ENCODE measurements at regions not wholly inside any gene's neighbourhood (a gene's known extent, or its start where the extent isn't known, plus 50 kb on each side); places are given as distances from the start of the nearest gene placed in this dataset.
"Not testable (repeated sequence)": the region's sequence is repeated elsewhere in the genome, so short reads cannot be mapped to it uniquely, and the experiment has no call there.

DNA sequence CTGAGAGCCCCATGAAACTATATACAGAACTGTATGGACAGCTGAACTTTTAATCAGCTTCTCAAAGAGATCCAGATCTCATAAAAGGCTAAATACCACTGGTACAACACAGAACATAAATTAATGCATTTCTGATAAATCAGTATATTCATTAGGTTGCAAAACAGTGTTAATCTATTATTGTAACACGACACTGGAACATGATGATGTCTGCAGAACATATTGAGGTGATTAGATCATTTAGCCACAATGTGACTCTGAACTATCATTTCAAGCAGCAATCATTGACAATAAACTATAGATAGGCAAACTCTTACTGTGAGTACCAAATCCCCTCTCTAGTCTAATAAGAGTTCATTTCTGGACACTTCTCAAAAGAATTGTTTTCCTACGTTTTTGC is 50.3 kb downstream of the GASK1B start:
- DNase-seq, result no peak

DNA sequence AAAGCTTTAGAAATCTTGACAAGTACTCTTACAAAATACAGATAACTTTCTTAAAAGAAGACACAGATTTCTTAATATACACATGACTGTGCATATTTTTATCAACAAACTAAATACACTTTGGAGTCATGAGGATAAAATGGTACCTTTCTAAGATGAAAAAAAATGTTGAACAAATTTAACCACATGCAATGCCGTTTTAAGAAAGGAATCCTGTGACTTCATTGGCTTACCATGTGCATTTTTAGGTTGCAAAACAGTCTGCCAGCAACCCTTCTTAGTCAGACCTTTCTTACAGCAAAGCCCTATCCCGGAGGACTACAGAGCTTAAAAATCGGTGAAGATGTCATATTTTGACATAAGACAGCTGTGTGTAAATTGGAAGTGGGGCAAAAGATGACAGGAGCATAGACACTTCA is 51.7 kb downstream of the GASK1B start:
- no peak for DNase-seq

DNA sequence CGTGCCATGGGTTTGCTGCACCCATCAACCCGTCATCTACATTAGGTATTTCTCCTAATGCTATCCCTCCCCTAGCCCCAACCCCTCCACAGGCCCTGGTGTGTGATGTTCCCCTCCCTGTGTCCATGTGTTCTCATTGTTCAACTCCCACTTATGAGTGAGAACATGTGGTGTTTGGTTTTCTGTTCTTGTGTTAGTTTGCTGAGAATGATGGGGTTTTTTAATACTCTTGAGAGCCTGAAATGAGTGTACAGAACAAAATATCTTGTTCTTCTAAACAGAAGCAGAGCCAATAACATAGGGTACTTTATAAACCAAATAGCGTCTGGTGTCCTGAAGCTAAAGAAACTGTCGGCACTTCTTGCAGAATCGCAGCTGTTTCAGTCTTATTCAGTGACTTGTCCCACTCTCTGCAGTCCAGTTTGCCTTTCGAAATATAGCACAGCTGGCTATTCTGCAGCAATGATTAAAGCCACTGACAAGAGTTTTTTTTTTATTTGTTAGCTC is 52.1 kb downstream of the GASK1B start:
- DNase-seq, result not testable (repeated sequence)

DNA sequence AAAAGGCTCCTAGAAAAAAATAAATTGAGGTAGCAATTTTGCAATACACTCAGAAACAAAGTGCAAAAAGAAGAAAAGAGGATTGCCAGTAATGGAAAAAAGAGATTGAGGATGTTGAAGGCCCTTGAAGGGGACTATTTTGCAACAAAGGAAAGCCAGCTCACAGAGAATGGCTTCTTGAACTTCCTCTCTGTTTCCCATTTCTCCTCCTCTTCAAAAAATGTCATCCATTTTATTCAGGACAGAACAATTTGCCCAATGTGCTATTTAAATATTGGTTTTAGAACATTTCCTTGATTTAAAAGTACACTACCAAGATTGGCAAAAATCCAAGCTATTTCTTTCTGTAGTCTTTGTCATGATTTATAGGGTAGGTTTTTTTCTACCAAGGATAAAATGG is 60.2 kb downstream of the GASK1B start:
- DNase-seq, result no peak

DNA sequence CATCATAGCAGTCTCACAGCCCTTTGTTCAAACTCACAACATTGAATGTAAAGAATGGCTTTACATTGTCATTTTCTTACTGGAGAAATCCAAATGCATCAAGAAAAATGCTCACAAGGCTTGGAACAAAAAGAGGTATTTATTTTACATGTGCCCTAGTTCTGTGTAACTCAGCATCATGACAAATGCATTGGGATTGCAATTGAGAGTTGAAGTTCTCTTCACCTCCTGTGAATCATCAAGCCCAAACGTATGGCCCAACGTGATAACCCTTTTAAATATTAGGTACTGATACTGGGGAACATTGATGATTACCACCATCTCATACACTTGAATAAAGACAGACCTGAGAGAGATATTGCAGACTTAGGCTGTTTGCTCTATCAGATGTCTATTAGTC is 61.6 kb downstream of the GASK1B start:
- DNase-seq, result no peak

DNA sequence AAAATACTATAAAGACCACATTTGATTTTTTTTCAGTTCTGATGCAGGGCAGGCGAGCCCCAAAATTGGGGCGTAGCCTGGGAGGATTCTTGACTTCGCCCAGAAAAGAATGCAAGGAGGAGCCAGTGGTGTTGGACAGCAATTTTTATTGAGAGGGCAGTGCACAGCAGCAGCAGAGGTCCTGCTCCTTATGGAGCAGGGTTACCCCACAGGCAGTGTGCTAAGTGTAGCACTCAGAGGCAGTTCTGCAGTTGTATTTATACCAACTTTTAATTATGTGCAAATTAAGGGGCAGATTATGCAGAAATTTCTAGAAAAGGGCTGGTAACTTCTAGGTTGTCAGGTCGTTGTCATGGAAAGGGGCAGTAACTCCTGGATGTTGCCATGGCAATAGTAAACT is 69.9 kb downstream of the GASK1B start:
- no peak for DNase-seq

DNA sequence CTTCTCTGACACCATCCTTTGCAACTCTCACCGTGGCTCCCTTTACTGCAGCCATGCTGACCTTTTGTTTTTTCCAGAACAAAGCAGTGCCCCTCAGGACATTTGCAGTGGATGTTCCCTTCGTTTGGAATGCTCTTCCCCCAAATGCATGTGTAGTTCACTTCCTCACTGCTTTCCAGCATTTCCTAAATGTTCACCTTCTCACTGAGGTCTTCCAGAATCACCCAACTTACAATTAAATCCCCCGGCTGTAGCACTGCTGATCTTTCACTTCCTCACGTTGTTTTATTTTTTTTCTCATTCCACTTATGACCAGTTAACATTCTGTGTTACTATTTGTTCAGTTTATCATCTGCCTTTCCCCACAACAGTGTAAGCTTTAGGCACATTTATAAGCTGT is 73.1 kb downstream of the GASK1B start:
- DNase-seq, result no peak

DNA sequence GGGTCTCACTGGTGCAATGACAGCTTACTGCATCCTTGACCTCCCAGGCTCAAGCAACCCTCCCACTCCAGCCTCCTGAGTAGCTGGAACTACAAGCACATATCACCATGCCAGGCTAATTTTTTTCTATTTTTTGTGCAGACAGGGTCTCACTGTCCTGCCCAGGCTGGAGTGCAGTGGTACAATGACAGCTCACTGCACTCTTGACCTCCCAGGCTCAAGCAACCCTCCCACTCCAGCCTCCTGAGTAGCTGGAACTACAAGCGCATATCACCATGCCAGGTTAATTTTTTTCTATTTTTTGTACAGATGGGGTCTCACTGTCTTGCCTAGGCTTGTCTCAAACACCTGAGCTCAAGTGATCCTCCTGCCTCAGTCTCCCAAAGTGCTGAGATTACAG is 74.0 kb downstream of the GASK1B start:
- no peak for DNase-seq

DNA sequence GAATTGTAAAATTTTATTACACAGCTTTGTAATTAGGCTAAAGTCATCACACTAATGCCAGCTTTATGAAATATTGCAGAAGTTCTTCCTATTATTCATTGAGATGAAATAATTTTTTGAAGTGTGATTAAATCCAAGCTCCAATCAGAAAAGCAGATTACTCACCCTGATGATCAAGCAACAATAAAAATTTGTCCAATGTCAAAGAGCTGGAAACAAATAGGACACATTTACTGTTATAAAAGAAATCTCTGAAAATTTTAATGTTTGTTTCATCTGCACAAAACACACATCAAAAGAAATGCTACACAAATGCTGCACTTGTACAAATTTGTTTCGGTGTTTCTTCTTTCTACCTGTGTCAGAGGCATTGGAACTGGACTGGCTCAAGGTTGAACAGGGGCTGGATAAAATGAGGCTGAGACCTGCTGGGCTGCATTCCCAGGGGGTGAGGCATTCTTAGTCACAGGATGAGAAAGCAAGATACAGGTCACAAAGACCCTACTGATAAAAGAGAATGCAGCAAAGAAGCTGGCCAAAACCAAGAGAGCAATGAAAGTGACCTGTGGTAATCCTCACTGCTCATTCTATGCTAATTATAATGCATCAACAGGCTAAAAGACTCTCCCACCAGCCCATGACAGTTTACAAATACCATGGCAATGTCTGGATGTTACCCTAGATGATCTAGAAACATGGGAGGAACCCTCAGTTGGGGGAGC is 78.3 kb downstream of the GASK1B start:
- no peak for DNase-seq

DNA sequence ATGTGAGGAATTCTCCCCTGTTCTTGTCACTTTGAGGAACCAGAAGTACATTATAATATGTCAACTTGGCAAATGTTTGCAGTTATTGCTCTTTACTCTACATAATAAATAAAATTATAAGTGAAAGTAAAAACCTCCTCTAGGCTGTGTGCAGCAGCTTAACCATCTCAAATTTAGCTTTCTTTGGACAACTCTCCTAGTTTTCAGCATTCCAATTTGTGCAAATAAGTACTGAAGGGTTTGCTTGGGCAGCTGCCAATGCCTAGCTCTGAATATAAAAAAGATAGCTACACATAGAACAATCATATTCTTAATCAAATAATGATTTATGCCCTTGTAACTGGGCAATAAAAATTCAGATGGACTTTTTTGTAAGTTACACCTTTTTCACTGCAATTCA is 82.5 kb downstream of the GASK1B start:
- DNase-seq, result no peak

DNA sequence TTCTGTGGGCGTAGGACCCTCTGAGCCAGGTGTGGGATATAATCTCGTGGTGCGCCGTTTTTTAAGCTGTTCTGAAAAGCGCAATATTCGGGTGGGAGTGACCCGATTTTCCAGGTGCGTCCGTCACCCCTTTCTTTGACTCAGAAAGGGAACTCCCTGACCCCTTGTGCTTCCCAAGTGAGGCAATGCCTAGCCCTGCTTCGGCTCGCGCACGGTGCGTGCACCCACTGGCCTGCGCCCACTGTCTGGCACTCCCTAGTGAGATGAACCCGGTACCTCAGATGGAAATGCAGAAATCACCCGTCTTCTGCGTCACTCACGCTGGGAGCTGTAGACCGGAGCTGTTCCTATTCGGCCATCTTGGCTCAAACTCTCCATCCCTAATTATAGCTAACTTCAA is 82.9 kb downstream of the GASK1B start:
- not testable (repeated sequence) for DNase-seq

DNA sequence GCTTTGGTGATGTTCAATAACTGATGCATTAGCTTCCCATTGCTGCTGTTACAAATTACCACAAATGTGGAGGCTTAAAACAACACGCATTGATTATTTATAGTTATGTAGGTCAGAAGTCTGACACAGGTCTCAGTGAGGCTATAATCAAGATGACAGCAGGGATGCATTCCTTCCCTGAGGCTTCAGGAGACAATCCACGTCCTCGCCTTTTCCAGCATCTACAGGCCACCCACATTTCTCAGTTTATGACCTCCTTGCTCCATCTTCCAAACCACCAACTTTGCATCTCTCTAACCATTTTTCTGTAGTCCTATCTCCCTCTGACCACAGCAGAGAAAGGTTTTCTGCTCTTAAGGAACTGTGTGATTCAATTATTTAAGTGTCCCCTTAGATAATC is 92.5 kb downstream of the GASK1B start:
- no peak for DNase-seq

DNA sequence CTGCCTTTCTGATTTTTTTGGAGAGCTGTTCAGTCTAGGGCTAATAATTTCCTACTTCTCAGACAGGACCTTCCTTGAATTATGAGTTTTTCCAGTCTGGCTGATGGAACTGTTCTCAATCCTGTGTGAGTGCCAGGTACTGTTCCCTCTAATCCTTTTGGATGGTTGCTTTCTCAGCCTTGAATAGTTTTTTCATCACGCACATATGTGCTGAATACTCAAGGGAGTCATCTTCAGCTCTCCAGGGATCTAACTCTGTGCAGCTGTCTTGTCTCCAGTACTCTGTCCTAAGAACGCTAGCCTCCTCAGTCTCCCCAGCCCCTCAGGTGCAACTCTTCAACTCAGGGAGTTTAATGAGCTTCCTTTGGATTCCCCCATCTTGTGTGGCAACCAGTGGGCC is 93.2 kb downstream of the GASK1B start:
- no peak for DNase-seq

DNA sequence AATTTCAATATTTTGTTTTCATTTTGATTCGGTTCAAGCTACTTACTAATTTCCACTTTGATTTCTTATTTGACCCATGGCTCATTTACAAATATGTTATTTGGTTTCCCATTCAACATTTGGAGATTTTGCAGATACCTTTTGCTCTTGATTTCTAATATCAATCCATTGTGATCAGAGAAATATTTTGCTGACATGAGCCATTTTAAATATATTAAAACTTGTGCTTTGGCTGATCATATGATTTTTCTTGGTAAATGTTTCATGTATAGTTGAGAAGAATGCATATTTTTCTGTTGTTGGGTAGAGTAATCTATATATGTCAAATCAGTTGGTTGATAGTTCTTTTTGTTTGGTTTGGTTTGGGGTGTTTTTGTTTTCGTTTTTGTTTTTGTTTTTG is 95.0 kb downstream of the GASK1B start:
- no peak for DNase-seq

DNA sequence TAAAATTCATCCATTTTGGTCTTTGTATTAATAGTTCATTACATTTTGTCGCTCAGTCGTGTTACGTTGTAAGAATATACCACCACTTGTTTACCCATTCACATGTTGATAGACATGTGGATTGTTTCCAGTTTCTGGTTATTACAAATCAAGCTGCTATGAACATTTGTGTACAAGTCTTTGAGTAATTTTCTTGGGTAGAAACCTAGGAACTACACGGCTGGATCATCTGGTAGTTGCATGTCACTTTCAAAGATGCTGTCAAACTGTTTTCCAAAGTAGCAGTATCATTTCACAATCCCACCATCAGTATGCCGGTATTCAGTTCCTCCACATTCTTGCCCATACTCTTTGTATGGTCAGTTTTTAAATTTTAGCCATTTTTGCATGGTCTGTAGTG is 98.0 kb downstream of the GASK1B start:
- DNase-seq, result no peak

DNA sequence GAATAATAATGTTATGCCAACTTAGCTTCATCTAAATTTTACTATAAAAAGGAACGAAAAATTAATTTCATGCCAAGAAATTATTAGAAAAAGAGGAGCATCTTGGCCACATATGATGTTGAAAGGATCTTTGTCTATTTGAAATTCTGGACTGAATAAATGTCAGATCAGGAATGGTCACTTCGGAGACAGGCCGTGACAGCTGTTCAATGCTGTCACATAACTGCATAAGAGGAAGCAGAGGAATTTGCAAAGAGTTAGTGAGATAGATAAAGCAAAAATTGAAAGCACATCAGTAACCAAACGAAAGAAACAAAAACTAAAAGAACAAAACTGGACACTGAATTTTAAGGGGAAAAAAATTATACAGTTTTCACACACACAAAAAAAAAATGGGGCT is 100.9 kb downstream of the GASK1B start:
- DNase-seq, result no peak

DNA sequence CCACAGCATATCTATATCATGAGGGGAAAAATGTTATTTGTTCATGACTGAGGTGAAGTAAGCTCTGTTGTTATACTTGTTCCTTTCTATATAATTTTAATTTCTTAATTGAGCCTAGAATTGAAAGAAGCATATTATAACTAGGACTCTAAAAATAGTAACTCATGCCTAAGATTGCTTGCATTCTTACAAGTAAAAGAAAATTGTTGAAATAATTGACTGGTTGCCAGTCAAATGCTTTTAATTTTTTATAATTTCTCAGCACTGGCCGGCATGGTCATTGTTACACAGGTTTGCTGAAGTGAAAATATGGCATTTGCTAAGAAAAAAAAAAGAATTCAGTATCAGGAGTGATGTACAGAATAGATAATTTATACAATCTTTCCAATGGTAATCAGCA is 104.8 kb downstream of the GASK1B start:
- DNase-seq, result no peak

DNA sequence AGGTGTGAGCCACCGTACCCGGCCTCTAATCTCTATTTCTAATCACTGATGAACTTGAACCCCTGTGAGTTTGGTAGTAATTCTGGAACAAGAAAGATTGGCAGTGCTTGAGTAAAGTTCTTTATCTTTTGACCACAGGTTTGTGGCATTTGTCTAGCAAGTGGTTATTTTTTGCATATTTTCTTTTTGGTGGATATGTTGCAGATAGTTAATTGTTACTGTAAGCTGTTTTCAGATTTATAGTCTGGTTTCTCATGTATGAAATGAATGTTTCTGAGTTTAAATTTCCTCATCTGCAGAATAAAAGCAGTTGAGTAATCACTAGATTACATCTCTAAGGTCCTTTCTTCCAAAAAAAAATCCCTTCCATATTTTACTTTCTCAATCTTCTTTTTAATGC is 105.2 kb downstream of the GASK1B start:
- no peak for DNase-seq

DNA sequence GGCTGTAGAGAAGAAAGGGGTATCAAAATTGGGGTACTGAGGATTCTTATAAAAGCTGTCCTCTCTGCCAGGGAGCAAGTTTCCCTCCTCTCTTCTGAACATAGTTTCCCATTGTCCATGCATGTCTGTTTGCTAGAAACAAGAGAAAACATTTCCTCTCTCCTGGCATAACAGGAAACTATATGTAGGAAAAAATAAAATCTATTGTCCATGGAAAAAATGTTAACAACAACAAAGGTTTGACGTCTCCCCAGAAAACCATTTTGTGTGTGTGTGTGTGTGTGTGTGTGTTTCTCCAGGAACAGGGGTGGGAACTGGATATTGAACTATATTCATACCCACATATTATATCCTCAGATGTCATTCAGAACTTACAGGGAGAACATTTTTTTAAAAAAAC is 107.2 kb downstream of the GASK1B start:
- no peak for DNase-seq

DNA sequence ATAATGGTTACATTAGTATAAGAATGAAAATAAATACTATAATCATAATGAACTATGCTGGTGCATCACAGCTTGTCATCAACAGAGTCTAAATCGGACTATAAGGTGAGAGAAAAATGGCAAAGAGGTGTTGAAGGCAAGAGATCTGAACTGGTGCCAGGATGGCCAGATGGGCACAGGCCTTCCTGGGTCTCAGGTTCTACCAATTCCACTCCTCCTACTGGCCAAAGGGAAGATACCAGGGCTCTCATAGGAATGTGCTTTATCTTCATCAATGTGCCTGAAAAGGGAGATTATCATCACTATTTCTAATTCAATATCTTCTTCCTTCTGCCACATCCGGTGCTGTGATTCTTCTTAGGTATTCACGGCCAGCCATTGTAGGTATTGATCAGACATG is 107.6 kb downstream of the GASK1B start:
- DNase-seq, result no peak

DNA sequence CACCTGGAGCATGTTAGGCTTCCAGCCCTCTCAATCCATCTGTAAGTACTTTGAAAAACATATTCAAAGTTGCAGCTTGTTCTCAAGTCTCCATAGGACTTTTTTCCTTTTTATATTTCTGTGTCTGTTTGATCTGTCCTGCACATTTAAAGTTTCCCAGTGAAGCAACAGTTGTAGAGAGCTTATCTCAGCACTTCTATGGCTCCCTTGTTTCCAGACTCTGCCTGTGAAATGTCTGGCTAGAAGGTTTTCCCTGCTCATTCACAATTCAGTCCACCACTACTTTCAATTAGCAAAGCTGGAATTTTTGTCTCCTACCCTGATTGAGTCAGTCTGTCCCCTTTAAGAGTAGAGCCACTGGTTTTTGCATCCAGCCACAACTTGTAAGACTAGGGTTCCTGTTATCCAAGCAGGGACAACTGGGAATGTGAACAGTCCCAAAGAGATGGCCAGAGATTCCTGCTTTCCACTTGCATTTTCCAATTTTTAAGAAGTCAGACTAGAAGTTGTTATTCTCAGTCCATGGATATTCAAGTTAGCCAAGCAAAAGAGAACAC is 116.1 kb downstream of the GASK1B start:
- DNase-seq, result no peak

DNA sequence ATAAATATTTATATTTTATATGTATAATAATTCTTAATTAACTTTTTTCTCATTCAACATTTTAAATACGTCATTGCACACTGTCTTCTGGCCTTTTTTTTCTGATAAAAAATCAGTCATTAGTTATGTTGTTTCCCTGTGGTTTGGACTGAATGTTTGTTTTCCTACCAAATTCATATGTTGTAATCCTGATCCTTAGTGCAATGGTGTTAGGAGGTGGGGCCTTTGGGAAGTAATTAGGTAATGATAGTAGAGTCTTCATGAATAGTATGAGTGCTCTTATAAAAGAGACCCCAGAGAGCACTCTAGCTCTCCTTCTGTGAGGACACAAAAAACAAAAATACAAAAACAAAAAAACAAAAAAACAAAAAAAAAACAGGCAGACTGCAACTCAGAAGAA is 117.2 kb downstream of the GASK1B start:
- DNase-seq, result no peak

DNA sequence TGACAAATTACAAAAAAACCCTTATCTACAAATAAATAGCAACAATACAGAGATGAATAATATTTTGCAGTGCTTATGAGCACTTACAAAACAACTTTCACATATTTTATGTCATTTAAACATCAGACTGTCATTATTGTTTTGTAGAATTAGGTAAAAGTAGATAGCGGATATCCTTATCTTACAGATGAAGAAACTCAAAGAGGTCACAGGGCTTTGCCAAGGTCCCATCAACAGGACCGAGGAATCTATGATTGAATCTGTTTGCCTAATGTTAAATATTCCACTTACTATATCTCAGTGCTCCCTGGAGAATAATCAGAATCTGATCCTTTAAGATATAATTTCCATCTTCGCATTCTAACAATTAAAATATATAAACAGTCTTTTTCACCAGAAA is 119.0 kb downstream of the GASK1B start:
- DNase-seq, result no peak

DNA sequence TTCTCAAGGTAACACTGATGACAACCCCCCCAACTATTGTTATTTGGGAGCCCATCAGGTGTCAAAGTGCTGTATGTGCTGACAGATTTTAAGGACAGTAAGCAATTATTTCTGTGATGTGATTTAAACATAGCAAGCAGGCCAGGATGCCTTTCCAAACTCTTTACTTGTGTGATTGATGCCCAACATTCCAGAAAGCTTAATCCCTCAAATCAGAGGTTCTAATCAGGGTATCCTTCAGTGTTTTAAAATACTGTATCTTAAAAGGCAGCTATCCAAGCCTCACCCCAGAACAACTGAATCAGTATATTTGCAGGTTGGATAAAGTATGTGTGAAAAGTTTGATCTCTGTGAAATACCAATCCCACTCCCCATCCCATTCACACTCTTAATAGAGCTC is 119.7 kb downstream of the GASK1B start:
- no peak for DNase-seq

Data from stimulated activated naive CD4-positive, alpha-beta T cell (primary cell).